ENCODE measurements at regions not wholly inside any gene's neighbourhood (a gene's known extent, or its start where the extent isn't known, plus 50 kb on each side); places are given as distances from the start of the nearest gene placed in this dataset.

GRCh38 chrX:145654486-145654885, 163.1 kb upstream of the SLITRK2 start:
- DNase-seq = no peak

GRCh38 chrX:145673841-145674240, 143.8 kb upstream of the SLITRK2 start:
- no peak for DNase-seq

GRCh38 chrX:145677109-145677817, 140.4 kb upstream of the SLITRK2 start:
- no peak for DNase-seq

- no peak for DNase-seq
Measured at GRCh38 chrX:145682518-145683298, 134.9 kb upstream of the SLITRK2 start.

GRCh38 chrX:145687146-145687545, 130.5 kb upstream of the SLITRK2 start:
- DNase-seq = no peak

GRCh38 chrX:145687707-145688106, 129.9 kb upstream of the SLITRK2 start:
- no peak for DNase-seq

- no peak for DNase-seq
Measured at GRCh38 chrX:145694048-145694447, 123.6 kb upstream of the SLITRK2 start.

- DNase-seq = no peak
Measured at GRCh38 chrX:145715641-145716138, 101.9 kb upstream of the SLITRK2 start.

- DNase-seq = no peak
Measured at GRCh38 chrX:145716226-145716625, 101.4 kb upstream of the SLITRK2 start.

GRCh38 chrX:145727476-145727875, 90.2 kb upstream of the SLITRK2 start:
- DNase-seq = no peak

GRCh38 chrX:145729635-145730034, 88.0 kb upstream of the SLITRK2 start:
- no peak for DNase-seq

GRCh38 chrX:145735036-145735435, 82.6 kb upstream of the SLITRK2 start:
- DNase-seq = no peak

GRCh38 chrX:145751943-145752342, 65.7 kb upstream of the SLITRK2 start:
- DNase-seq = no peak

Measured in CD4-positive, alpha-beta T cell treated with Interleukin-1 beta for 1 hour (primary cell).